Glomerular endothelial cell (primary cell): ENCODE measurements at regions not wholly inside any gene's neighbourhood (a gene's known extent, or its start where the extent isn't known, plus 50 kb on each side); places are given as distances from the start of the nearest gene placed in this dataset.

Experiments
- DNase-seq: peaks from one replicate; pipeline ENCODE4 v3.0.0-alpha.2; 2011; ENCODE audit warnings: low read depth, low spot score; ENCODE audit errors: extremely low read depth

GRCh38 chr2:158049129-158049855, 52.4 kb upstream of the UPP2 start:
- no peak for DNase-seq

- DNase-seq: no peak
Measured at GRCh38 chr2:158048327-158048726, 53.3 kb upstream of the UPP2 start.

GRCh38 chr2:158047156-158047611, 54.5 kb upstream of the UPP2 start:
- no peak for DNase-seq

GRCh38 chr2:158046121-158046880, 55.4 kb upstream of the UPP2 start:
- DNase-seq: no peak

- no peak for DNase-seq
Measured at GRCh38 chr2:158045362-158045761, 56.3 kb upstream of the UPP2 start.

- no peak for DNase-seq
Measured at GRCh38 chr2:158043181-158043948, 58.3 kb upstream of the UPP2 start.

- DNase-seq: no peak
Measured at GRCh38 chr2:158042666-158043065, 59.0 kb upstream of the UPP2 start.

GRCh38 chr2:158042245-158042644, 59.4 kb upstream of the UPP2 start:
- DNase-seq: no peak

- DNase-seq: no peak
Measured at GRCh38 chr2:158041400-158041799, 60.3 kb upstream of the UPP2 start.

GRCh38 chr2:158038901-158039300, 62.8 kb upstream of the UPP2 start:
- DNase-seq: no peak

- peak; percentile 48 for DNase-seq
Measured at GRCh38 chr2:158034198-158034866, 67.3 kb upstream of the UPP2 start.

- no peak for DNase-seq
Measured at GRCh38 chr2:158031371-158031770, 70.3 kb upstream of the UPP2 start.

GRCh38 chr2:158025255-158025996, 76.2 kb upstream of the UPP2 start:
- DNase-seq: no peak

- no peak for DNase-seq
Measured at GRCh38 chr2:158024288-158024898, 77.3 kb upstream of the UPP2 start.

- DNase-seq: no peak
Measured at GRCh38 chr2:158022888-158023287, 78.8 kb upstream of the UPP2 start.

GRCh38 chr2:158021226-158021625, 80.5 kb upstream of the UPP2 start:
- no peak for DNase-seq

GRCh38 chr2:158015428-158016076, 86.1 kb upstream of the UPP2 start:
- DNase-seq: no peak

GRCh38 chr2:158013891-158014290, 87.8 kb upstream of the UPP2 start:
- no peak for DNase-seq

- DNase-seq: no peak
Measured at GRCh38 chr2:158011055-158011771, 90.5 kb upstream of the UPP2 start.
